Kasumi-1 (cell line): ENCODE measurements at regions not wholly inside any gene's neighbourhood (a gene's known extent, or its start where the extent isn't known, plus 50 kb on each side); places are given as distances from the start of the nearest gene placed in this dataset.
A peak's percentile ranks its signal among the peaks of the same experiment; 100 is the strongest.
"Not testable (repeated sequence)": the region's sequence is repeated elsewhere in the genome, so short reads cannot be mapped to it uniquely, and the experiment has no call there.

Experiments used
- DNase-seq, 2 experiments: peaks; one replicate each; lab custom pipeline; 2025; lab: John Stamatoyannopoulos, UW

DNA sequence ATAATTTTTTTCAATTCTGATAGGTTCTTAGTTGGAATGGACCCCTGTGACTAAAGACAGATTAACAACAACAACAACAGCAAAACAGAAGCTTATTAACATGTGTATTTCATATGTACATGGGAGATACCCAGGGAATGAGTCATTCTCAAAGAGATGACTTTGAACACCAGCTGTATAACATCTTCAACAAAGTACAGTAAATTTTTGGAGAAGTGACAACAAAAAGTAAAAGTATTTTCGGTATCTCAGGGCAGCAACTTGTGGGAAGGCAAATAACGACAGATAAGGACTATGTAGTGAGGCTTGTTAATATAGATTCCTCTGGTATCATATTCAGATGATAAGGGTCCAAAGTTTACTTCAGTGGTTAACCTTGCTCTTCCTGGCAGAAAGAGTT lies 573.4 kb upstream of the RAG2 start:
- DNase-seq, result no peak

DNA sequence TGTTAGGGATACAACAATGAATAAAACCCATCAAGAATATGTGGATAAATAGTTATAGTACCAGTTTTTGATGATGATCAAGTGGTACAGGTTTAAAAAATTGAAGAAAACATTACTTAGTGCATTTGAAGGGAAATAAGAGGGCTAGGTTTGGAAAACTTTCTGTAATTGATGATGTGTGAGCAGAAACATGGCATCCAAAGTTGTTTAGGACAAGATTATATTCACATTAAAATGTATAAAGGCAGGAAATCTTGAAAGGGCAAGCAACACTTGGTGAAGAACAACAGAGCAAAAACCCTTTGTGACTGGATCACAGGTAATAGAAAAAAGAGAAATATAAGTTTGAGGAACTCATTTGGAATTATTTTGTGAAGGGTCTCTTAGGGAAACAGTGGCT lies 572.3 kb upstream of the RAG2 start:
- DNase-seq, result no peak

DNA sequence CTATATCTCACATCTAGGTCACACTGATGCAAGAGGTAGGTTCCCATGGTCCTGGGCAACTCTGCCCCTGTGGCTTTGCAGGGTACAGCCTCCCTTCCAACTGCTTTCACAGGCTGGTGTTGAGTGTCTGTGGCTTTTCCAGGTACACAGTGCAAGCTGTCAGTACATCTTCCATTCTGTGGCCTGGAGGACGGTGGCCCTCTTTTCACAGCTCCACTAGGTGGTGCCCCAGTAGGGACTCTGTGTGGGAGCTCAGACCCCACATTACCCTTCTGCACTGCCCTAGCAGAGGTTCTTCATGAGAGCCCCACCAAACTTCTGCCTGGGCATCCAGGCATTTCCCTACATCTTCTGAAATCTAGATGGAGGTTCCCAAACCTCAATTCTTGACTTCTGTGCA lies 547.4 kb upstream of the RAG2 start:
- not testable (repeated sequence) for DNase-seq

DNA sequence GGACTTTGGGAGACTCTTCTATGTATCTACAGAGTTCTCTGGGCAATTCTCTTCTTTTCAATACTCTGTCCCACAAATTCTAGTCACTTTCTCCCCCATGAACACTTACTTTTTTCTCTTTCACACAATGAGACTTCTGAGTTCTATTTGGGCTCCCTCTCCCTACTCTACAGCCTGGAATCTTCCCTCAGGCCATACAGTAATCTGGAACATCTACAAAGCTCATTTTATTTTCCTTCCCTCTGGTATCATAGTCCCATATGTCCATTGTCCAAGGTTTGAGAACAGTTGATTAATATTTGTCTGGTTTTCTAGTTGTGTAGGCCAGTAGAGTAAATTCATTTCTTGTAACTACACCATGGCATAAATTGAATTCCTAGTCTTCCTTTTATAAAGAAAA lies 544.6 kb upstream of the RAG2 start:
- no peak for DNase-seq

DNA sequence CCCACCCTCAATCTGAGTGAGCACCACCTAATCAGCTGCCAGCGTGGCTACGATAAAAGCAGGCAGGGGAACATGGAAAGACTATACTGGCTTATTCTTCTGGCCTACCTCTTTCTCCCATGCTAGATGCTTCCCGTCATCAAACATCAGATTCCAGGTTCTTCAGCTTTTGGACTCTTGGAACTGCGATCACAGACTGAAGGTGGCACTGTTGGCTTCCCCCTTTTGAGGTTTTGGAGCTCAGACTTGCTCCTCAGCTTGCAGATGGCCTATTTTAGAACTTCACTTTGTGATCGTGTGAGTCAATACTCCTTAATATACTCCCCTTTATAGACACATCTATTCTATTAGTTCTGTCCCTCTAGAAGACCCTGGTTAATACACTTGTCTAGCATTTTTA lies 543.7 kb upstream of the RAG2 start:
- DNase-seq, result no peak

DNA sequence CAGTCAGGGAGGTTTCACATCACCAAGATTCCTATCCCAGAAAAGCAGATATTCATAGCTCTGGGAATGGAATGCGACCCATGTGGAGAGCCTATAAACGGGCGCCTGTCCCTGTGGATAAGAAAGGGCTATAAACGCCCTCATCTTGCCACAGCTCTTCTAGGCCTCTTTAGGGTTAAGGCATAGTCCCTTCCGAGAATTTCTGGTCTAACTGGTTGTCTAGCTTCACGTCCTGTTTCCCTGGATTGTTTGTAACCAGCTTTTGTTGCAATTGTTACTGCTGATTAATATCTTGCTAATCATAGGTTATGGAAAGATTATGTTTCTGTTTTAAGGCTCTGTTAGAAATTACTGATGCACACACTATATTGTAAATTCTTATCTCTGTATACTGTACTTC lies 537.6 kb upstream of the RAG2 start:
- not testable (repeated sequence) for DNase-seq

DNA sequence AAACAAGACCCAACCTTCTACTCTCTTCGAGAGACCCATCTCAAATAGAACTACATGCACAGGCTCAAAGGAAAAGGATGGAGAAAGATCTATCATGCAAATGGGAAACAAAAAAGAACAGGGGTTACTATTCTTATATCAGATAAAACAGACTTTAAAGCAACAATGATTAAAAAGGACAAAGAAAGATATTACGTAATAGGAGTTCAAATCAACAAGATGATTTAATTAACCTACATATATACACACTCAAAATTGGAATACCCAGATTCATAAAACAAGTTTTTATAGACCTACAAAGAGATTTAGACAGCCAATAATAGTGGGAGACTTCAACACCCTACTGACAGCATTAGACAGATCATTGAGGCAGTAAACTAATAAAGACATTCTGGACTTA lies 536.6 kb upstream of the RAG2 start:
- DNase-seq, result no peak

DNA sequence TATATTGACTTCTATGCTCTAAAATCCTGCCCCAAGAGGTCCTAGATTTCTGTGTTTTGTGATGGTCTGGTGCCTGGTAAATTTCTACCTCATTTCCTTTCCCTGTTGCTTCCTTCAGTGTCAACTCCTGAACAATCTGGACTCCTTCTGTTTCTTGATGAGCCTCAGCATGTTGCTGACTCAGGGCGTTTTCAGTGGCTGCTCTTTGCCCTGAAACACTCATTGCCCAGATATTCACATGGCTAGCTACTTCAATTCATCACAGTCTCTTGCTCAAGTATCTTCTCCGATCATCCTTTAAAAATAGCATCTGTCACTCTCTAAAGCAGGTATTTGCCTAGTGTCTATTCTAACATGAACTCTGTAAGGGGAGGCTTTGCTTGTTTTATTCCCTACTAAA lies 526.3 kb upstream of the RAG2 start:
- no peak for DNase-seq

DNA sequence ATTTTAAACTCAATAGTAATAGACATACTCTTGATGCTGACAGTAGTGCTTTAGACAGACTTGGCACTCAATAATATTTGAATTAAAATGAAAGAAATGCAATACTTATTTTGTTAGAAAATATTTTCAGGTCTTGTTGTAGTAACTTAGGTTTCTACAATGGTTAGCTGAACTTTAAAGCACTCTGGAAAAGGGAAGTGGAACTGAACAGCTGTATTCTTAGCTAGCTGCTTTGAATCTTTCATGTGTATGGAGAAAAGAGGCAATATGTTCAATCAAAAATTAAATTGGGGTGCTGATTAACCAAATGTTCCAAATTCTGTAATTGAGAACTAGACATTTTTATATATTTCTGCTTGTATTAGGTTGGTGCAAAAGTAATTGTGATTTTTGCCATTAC lies 517.9 kb upstream of the RAG2 start:
- peak; percentile 29 to 38 for DNase-seq

DNA sequence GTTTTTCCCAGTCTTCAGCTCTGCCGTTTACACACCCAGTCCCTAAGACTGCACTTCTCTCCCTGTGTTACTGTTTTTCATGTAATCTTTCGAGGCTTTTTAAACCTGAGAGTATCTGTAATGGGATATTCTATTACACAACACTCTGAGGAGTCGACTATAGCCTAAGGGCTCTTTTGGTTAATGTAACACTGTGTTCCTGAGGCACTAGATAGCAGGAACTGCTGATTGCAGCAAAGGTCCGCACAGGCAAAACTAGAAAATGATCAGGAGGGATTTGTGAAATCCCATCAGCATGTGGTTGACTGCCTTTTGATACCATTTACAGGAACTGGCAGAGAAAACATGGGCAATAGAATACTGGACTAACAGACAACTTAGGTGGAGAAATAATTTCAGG lies 512.3 kb upstream of the RAG2 start:
- no peak for DNase-seq

DNA sequence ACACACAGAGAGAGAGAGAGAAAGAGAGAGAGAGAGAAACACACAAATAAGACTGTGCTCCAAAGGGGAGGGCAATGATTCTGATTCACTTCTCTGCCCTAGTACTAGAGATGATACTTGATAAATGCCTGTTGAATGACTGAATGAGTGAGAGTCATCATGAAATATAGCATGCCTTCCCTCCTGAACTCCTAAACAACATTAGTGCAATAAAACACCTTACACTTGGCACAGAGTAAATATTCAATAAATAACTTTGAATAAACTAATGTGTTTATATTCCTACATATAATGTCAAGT lies 511.2 kb upstream of the RAG2 start:
- DNase-seq, result no peak

DNA sequence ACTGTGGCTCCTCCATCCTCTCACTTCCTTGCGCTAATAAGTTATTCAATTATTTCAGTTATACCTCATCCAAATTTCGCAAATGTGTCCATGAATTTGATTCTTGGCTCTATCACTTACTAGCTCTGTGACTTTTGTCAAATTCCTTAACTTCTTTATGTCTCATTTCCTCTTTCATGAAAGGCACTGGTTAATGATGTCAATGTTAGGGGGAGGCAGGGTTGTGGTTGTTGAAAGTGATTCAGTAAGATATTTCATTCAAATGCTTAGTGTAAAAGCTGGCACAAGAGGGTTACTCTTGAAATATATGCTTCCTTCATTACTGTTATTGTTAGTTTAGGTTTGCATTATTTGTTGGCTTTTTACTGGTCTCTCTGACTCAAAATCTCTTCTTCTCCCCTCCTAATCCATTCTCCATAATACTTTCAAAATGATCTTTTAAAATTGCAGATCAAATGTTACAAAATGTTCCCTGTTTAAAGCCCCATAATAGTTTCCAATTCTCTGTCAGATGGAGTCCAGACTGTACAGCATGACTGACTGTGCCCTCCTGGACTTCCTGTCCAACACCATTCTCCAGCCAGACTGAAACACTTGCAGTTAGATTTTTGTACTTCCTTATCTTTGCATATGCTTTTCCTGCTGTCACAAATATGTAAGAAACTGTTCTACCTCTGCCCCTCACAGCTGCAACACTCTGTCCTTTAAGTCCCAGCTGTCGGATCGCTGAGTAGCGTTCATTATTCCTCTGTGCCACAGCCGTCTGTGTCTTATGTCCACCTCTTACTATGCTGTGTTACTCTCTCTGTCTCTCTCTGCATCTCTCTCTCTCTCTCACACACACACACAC lies 510.6 kb upstream of the RAG2 start:
- peak; percentile 7 to 17 for DNase-seq

DNA sequence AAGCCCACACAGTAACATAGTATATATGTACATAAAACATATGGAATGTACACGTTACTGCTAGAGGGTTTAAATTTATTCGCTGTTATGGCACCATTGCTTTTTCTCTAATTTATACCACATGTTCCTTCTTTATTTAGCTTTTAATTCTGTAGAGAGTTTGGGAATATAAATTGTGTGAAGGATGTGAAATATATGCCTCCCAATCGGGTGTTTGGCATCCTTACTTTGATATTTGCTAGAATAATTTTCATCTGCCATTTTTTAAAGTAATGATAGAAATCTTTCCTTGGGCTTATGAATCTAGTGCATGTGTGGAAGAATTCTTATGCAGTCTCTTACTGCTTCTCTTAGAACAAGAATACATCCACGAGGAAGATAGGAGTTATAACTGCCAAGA lies 509.8 kb upstream of the RAG2 start:
- DNase-seq, result no peak

DNA sequence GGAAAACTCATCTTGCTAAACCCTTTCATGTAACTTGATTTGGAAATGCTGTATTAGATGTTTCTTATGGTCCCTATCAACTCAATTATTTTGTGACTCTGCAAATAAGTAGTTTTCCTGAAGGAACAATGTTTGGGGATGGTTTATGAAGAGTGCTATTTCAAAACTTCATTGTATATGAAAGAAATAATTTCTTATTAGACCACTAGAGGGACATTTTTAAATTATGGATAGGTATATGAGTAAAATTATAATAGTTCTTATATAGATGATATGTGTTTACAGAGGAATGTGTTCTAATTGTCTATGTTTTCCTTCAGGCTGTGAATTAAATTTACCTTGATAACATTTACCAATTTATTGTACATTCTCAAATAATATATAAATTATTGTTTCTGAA lies 509.4 kb upstream of the RAG2 start:
- peak; percentile 9 to 44 for DNase-seq

DNA sequence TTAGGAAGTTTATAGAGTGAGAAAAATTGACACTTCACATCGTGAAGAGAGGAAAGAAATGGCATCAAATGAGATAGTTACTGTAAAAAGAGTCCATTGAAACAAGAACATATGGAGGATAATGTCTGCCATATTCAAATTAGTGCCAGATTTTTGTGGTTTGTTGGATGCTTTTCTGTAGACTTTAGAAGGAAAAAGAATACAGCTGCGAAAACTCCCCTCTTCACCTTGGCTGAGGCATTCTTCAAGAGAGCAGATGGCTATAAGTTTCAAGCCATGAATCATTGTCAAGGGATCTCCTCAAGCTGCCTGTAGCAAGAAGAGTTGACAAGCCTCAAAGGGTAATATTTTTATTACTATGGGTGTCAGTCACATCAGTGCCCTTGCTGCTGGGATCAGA lies 507.4 kb upstream of the RAG2 start:
- DNase-seq, result no peak

DNA sequence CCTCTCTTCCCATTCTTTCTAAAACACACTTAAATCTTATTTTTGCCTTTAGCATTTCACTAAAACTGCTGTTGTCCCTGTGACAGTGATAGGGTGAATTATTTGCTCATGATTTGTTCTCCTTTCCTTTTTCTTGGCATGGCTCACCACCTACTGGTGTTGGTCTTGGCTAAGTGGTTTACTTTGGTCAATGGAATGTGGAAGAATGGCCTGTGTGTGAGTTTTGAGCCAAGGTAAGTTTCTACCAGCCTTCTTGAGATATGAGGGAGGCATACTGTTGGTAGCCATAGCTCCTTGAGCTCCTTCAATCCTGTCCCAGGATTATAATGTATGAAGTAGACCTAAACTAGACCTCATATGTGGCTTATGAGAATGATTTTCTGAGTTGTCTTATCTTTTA lies 506.3 kb upstream of the RAG2 start:
- DNase-seq, result no peak

DNA sequence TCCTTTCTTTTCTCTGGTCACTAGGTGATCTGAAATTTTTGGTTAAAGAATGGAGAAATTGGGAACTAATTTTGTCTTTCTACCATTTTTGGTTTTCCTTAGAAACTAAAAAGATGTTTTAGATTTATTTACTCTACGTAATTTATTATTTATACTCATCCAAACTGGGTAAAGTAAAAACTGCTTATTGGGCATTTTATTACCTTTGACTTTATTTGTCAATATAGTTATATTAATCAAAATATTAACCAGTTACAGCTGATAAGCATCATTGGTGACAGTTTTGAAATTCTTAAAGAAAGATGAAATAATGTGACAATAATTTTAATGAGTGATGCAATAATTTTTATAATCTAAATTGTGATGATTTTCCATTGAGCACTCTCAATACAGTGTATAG lies 502.0 kb upstream of the RAG2 start:
- no peak for DNase-seq

DNA sequence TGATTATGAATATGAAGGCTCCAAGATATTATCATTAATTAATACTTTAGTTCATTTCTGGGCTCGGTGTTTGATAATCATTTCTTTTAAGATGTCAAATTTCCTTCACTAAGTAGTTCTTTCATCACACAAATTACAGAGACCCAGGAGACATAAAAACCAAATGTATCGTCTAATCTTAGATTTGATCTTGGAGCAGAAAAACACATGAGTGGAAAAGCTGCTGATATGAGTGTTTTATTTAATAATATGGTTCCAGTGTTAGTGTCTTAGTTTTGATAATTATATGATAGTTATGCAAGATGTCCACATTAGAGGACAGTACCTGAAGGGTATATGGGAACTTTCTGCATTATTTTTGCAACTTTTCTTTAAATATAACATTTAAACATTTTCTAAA lies 494.5 kb upstream of the RAG2 start:
- DNase-seq, result no peak

DNA sequence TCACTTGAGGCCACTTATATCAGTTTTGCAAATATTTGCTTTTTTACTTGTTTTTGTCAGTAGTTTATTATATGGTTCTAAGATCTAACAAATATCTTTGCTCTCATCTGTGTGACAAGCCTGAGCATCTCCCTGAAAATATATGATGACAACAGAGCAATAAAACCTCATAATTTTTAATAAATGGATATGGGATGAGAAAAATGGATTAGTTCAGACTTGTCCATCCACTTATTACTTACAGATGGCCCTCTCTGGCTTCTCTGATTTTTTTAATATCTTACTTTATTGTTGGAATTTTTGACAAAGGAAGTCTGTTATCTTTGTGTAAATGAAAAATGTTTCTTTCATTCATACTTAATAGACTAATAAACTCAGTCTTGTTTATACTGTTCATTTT lies 491.4 kb upstream of the RAG2 start:
- DNase-seq, result no peak

DNA sequence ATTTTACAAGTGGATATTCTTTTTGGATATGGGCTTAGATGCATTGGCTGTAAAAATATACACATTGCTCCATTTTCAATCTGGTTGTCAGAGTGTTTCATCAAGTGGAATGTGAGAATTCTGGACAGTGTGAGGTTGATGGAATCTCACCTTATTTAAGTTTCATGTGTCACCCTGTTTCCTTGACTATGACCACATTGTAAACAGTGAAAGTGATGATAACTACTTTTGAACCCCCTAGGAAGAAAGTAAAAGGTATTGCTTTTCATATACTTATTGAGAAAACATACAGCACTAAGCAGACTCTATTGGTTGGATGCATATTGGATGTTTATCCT lies 490.5 kb upstream of the RAG2 start:
- no peak for DNase-seq

DNA sequence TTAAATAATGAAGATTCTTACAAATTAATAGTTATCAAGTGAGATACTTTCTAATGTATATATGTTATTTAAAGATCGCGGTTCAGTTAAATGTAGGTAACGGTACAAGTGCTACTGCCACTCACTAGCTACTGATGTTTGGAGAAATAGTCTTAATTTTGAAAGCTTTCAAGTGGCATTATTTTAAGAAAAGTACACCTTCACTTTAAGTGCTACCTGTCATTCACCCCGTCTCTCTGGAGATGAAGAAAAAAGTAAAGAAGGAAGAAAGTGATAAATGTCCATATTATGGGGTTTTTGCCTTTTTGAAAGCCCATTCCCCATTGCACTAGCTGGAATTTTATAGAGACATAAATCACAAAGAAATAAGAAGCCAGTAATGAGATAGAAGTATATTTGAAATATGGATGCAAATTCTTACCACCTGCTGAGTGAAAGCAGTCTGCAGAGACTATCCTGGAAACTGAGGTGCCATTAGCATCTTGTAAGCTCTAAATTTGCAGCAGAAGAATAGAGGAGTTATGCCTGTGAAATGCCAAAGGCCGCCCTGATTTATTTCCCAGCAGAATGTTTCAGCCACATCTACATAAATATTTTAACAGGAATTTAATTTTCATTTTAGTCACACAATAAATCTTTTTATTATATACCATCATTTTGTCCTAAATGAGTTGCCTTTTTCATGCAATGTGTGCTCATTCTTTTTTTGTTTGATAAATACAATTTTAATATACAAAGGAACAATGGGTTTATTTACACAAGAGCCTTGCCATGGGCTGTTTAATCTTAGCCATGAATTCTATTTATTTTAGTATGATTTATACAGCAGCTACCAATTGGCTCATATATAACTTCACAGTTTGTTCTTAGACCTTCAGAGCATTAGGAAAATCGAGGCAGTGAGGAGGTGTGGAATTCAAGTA lies 489.9 kb upstream of the RAG2 start:
- DNase-seq, result no peak

DNA sequence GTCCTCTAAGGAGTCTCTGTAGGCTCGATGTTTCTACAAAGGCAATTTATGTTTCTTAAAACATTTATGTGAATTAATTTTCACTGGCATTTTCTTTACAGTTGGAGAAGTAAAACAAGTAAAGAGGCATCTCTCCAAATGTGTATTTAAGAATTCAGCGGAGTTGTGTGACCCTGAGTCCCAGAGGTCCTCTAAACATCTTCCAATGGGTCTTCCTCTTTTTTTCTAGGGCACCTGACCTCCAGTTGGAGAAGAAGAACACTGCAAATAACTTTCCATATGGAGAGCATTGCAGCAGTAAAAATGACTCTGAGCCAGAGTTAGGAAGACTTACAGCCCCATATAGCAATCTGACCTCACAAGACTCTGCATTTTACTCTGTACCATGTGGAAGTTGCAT lies 480.5 kb upstream of the RAG2 start:
- DNase-seq, result no peak

DNA sequence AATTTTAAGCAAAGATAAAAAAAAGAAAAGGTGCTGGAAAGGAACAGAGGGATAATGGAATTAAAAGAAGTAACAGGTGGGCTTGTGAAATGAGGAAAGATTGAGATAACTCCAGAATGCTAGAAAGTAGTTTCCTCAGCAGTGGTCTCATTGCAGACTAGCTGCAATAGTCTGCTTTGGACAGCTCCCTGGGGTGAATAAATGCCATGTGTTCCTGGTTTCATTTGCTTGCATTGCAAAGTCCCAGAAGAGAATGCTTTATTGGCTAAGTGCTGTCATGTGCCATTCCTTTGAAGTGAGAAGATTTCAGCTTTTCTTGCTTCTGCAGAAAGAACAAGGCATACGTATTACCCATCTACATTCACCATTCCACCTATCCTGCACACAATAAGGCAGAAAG lies 478.8 kb upstream of the RAG2 start:
- DNase-seq, result peak in 1 of 2 experiments; percentile 6
